ENCODE measurements at regions not wholly inside any gene's neighbourhood (a gene's known extent, or its start where the extent isn't known, plus 50 kb on each side); places are given as distances from the start of the nearest gene placed in this dataset.

DNA sequence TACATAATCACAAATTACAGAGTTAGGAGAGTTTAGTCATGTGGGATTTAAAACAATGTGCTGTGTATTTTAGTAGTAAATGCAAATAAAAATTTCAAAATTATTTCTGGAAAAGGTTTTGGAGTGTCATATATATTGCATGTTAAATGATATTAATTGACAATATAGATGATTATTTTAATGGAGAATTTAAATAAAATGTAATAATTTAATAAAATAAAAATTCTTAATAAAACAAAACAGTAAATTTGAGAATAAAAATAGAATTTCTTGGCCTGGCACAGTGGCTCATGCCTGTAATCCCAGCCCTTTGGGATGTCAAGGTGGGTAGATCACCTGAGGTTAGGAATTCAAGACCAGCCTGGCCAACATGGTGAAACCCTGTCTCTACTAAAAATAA, 1442.8 kb upstream of the ALCAM start:
- no peak overlapping the region for H3K4me3 ChIP-seq (ENCODE audit: low read depth in 2 of 2, low read length in 2 of 2)
- in situ Hi-C loops (cut with HindIII; ENCODE audit: low pct_unique_long_range_greater_than_20kb, low sequenced_read_pairs), result no loop called here
- no peaks in the 10 kb centered on the region for H3K27me3 ChIP-seq (ENCODE audit: control insufficient read depth, insufficient read depth, low read length)
- no peak overlapping the region for H3K27ac ChIP-seq (ENCODE audit: low read length)
- intact Hi-C loops (cut with micrococcal nuclease; ENCODE audit: unreplicated experiment), result no loop called here
- BruUV-seq (replicated peaks), result no TSS peak
- no peaks in the 10 kb centered on the region for H3K36me3 ChIP-seq (ENCODE audit: control insufficient read depth, insufficient read depth, low read length)
- no peaks in the 10 kb centered on the region for H3K9me3 ChIP-seq (ENCODE audit: control insufficient read depth, insufficient read depth, low read depth, low read length)
- no peak for DNase-seq (ENCODE audit: low read depth, low spot score)
- TF ChIP-seq TCF7L2 (IDR thresholded peaks at IDR 0.05; ENCODE audit: low read depth, low read length) (no peak), POLR2AphosphoS5 (IDR thresholded peaks at IDR 0.05; ENCODE audit: low read depth, low read length) (no peak), SIN3A (IDR thresholded peaks at IDR 0.05; ENCODE audit: borderline replicate concordance, insufficient read depth, low read depth, low read length) (no peak)
- TF ChIP-seq, protein P1, sequence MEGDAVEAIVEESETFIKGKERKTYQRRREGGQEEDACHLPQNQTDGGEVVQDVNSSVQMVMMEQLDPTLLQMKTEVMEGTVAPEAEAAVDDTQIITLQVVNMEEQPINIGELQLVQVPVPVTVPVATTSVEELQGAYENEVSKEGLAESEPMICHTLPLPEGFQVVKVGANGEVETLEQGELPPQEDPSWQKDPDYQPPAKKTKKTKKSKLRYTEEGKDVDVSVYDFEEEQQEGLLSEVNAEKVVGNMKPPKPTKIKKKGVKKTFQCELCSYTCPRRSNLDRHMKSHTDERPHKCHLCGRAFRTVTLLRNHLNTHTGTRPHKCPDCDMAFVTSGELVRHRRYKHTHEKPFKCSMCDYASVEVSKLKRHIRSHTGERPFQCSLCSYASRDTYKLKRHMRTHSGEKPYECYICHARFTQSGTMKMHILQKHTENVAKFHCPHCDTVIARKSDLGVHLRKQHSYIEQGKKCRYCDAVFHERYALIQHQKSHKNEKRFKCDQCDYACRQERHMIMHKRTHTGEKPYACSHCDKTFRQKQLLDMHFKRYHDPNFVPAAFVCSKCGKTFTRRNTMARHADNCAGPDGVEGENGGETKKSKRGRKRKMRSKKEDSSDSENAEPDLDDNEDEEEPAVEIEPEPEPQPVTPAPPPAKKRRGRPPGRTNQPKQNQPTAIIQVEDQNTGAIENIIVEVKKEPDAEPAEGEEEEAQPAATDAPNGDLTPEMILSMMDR (IDR thresholded peaks at IDR 0.05), result no peak
- TF ChIP-seq, protein P2, sequence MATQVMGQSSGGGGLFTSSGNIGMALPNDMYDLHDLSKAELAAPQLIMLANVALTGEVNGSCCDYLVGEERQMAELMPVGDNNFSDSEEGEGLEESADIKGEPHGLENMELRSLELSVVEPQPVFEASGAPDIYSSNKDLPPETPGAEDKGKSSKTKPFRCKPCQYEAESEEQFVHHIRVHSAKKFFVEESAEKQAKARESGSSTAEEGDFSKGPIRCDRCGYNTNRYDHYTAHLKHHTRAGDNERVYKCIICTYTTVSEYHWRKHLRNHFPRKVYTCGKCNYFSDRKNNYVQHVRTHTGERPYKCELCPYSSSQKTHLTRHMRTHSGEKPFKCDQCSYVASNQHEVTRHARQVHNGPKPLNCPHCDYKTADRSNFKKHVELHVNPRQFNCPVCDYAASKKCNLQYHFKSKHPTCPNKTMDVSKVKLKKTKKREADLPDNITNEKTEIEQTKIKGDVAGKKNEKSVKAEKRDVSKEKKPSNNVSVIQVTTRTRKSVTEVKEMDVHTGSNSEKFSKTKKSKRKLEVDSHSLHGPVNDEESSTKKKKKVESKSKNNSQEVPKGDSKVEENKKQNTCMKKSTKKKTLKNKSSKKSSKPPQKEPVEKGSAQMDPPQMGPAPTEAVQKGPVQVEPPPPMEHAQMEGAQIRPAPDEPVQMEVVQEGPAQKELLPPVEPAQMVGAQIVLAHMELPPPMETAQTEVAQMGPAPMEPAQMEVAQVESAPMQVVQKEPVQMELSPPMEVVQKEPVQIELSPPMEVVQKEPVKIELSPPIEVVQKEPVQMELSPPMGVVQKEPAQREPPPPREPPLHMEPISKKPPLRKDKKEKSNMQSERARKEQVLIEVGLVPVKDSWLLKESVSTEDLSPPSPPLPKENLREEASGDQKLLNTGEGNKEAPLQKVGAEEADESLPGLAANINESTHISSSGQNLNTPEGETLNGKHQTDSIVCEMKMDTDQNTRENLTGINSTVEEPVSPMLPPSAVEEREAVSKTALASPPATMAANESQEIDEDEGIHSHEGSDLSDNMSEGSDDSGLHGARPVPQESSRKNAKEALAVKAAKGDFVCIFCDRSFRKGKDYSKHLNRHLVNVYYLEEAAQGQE (IDR thresholded peaks at IDR 0.05; ENCODE audit: insufficient read depth in 1 of 2, low read depth in 2 of 2, low read length in 1 of 2), result no peak
- CTCF ChIA-PET, result no interaction called here
- ATAC-seq, result no peak
- no peaks in the 10 kb centered on the region for H3K4me1 ChIP-seq (ENCODE audit: control insufficient read depth, insufficient read depth, low read length)
- POLR2A ChIA-PET, result no interaction called here

DNA sequence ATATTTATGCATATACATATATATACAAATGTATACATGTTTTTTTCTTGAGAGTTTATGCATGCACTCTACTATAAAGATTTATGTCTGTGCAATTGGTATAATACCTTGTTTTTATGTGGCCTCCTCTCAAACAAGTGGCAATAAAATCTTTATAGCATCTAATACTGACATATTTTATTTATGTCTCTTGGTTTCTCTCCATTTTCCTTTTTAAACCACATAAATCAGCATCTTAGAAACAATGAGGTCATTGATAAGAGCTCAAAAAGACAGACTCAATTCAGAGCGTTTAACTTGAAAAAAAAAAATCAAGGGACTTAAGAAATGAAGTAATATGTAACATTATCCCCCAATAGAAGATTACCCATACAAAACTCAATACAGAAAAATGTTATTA, 1442.2 kb upstream of the ALCAM start:
- BruUV-seq (replicated peaks), result no TSS peak
- DNase-seq (ENCODE audit: low read depth, low spot score) (no peak), ATAC-seq (no peak)
- Histone ChIP-seq H3K27me3 (ENCODE audit: control insufficient read depth, insufficient read depth, low read length) (no peaks in the 10 kb centered on the region), H3K9me3 (ENCODE audit: control insufficient read depth, insufficient read depth, low read depth, low read length) (no peaks in the 10 kb centered on the region), H3K36me3 (ENCODE audit: control insufficient read depth, insufficient read depth, low read length) (no peaks in the 10 kb centered on the region), H3K4me3 (ENCODE audit: low read depth in 2 of 2, low read length in 2 of 2) (no peak overlapping the region), H3K27ac (ENCODE audit: low read length) (no peak overlapping the region), H3K4me1 (ENCODE audit: control insufficient read depth, insufficient read depth, low read length) (no peaks in the 10 kb centered on the region)
- in situ Hi-C loops (cut with HindIII; ENCODE audit: low pct_unique_long_range_greater_than_20kb, low sequenced_read_pairs), result no loop called here
- ChIA-PET CTCF (no interaction called here), POLR2A (no interaction called here)
- TF ChIP-seq, protein P1 (IDR thresholded peaks at IDR 0.05), result no peak
- no peak for TF ChIP-seq POLR2AphosphoS5 (IDR thresholded peaks at IDR 0.05; ENCODE audit: low read depth, low read length)
- no peak for TF ChIP-seq SIN3A (IDR thresholded peaks at IDR 0.05; ENCODE audit: borderline replicate concordance, insufficient read depth, low read depth, low read length)
- TF ChIP-seq, protein P2 (IDR thresholded peaks at IDR 0.05; ENCODE audit: insufficient read depth in 1 of 2, low read depth in 2 of 2, low read length in 1 of 2), result no peak
- TF ChIP-seq TCF7L2 (IDR thresholded peaks at IDR 0.05; ENCODE audit: low read depth, low read length), result no peak
- intact Hi-C loops (cut with micrococcal nuclease; ENCODE audit: unreplicated experiment), result no loop called here
